ENCODE measurements at regions not wholly inside any gene's neighbourhood (a gene's known extent, or its start where the extent isn't known, plus 50 kb on each side); places are given as distances from the start of the nearest gene placed in this dataset.

DNA sequence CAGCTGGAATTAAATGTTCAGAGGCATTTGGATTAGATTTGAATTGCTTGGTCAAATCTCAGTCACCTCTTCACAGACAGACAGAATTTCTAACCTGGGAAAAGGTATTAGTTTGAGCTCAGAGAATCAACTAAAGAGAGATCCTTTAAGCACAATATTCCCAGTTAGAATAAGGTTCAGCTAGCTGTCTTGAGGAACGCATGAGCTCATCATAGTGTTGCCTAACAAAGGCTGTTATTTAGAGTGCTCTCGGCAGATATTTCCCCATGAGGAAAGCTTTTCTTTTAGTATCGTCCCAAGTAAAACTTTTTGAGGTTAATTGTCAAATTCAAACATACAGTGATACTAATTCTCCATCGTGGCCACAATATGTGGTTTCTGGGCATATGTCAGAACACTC lies 269.9 kb downstream of the HLX start:
- DNase-seq (ENCODE audit: insufficient read length, low spot score) (no peak), FAIRE-seq (no peak)

DNA sequence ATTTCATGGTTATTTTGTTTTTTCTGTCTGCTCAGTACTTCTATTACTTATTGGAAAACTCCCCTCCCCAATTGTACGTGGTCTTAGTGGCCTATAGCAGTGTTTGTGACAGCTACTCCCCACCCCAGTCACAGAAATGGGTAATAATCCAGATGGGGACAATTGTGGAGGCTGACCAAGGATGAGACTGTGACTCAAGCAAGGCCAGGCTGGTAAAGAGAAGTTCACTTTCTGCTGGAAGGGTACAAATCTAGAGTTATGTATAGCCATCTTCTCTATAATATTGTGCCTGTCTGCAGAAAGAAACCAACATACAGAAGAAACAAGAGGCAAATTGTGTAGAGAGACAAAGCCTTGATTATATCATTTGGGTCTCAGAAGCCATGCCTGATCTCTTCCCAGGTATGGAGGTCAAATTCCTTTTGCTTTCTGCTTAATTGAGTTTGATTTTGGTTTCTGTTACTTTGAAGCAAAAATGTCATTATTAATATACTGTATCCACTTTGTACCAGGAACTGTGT lies 270.4 kb downstream of the HLX start:
- FAIRE-seq (no peak), DNase-seq (ENCODE audit: insufficient read length, low spot score) (no peak)

DNA sequence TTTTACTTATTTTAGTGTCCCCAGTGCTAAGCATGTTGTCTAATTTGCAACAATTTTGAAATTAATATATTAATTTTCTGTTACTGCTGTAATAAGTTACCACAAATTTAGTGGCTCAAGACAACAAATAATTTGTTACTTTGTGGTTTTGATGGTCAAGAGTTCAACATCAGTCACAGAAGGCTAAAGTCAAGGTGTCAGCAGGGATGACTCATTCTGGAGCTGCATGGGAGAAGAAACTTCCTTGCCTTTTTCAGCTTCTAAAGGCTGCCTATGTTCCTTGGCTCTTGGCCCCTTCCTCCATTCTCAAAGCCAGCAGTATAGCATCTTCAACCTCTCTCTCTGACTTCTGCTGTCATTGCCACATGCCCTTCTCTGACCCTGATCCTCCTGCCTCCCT lies 271.8 kb downstream of the HLX start:
- FAIRE-seq, result no peak
- no peak for DNase-seq (ENCODE audit: insufficient read length, low spot score)

DNA sequence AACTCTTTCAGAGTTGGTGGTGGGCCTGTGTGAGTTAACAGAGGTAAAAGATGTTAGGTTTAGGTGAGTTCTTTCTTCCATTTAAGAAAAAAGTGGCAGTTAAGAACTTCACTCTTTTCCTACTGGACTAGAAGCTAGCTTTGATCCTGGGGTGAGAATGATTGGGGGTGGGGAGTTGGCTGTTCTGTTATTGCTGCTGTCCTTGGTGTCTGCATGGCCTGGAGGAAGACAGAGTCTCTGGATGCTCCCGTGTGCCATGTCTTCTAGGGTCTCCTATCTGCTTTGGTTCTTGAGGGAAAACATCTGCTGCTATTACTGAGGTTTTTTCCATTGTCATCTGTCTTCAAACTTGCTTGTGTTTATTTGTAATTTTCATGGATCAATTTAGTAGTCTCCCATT lies 275.7 kb downstream of the HLX start:
- DNase-seq (ENCODE audit: insufficient read length, low spot score) (no peak), FAIRE-seq (no peak)

DNA sequence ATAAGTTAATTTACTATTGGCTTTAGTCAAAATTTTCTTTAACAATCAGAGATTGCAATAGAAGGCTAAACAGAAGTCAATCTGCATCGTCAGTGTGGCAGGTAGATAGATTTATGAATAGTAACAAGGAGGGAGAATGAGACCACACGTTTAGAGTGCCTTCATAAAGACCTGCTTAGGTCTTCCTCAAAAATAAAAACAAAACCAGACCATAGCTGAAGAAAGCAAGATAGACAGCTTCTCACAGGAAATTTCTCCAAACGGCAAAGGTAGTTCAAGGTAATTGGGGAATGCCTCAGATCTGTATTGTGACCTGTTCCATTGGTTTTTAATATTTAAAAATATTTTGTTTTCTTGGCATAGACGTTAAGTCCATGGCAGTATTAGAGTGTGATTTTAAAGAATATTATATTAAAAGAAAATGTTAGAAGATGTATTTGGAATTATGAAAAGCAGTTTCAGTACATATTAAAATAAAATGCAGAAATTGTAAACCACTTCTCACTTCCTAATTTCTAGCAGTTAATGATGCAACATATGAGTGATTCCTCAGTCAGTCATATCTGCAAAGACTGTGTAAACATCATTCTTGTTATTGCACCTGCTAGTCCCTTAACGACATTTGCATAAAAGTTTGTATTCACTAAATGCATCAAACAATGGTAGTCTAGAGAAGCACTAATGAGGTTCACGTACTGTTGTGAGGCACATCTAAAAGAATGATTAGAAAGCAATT lies 278.0 kb downstream of the HLX start:
- DNase-seq (ENCODE audit: insufficient read length, low spot score), result no peak
- no peak for FAIRE-seq

DNA sequence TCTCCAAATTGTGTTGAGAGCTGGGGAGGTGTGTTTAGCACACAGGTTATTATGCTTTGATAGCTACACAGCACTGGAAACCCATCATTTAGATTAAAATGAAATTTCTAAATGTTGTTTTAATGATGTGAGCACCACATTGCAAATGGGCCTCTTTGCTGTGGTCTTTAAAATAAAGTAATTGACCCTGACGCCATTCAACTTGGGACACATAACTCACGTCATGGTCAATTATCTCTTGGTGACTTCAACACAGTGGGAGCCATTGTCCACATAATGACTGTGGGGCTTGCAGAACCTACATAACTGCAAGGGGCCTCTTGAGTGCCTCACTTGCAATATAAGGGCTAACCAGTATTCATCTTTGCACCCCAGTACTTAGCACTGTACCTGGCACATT lies 280.4 kb downstream of the HLX start:
- FAIRE-seq, result no peak
- DNase-seq (ENCODE audit: insufficient read length, low spot score), result no peak

DNA sequence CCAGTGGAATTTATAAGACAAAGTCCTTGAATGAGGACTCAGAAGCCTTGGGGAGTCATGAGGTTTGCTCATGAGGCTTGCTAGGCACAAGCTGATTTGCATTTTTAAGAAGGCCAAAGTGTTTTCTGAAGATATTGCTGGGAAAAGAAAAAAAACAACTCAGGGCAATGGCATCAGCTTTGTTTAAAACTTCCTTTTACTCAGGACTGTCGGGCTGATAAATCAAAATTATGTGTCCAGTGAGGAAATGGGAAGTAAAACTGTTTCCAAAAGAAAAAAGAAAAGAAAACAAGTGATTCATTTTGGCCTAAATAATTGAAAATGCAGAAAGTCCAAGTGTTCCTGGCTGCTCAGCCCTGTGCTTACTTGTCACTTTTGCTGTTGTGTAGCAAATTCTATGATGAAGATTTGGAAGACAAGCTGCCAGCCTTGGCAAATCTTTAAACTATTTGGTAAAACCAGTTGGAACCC lies 282.4 kb downstream of the HLX start:
- FAIRE-seq, result no peak
- DNase-seq (ENCODE audit: insufficient read length, low spot score), result no peak

DNA sequence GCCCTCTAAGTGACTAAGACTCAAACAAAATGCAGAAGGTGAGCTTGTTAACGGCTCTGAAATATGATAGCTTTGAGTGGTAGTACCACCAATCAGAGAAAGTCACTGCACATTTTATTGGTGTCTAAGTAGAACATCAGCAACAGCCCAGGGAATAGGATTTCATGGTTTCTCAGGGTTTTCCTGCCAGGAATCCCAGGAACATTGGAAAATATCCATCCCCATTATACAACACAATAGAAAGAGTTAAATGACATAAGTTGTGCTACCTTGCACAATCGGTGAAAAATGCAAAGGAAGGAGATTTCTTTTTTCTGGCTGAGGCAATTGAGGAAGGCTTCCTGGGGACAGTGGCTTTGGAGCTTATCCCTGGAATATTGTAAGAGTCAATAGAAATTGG lies 283.1 kb downstream of the HLX start:
- DNase-seq (ENCODE audit: insufficient read length, low spot score) (no peak), FAIRE-seq (no peak)

DNA sequence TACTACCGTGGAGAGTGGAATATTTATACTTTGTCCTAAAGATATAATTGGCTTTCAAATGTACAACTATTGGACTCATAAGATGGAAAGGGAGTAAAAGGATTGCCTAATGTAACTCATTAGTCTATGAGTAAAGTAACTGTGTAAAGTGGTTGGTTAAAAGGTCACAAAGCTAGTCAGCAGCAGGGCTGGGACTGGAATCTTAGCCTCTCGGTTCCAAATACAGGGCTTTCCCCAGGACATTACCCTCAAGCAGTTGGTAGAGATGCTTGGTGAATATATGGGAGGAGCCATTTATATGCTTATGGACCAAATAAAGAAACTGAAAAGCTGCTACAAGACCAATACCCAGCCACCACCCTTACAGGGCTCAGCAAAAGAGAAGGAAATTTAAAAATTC lies 283.7 kb downstream of the HLX start:
- FAIRE-seq, result no peak

DNA sequence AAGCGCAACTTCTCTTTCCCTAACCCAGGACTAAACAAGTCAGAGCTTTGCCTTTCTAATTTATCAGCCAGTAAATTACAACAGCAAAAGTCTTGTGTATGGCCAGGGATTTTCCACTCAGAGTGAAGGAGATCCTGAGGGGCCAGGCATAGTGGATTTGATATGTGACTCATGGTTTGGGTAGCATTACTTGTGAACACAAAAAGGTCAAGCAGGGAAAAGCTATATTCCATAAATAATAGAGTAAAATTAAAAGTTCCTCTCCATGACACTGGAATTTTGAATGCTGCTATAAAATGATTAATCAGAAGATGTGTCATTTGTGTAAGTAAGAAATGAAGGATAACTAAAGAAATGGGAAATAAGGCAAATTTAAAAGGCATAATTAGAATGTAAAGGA lies 284.8 kb downstream of the HLX start:
- no peak for DNase-seq (ENCODE audit: insufficient read length, low spot score)
- no peak for FAIRE-seq

More for the DNA sequence above, 283.7 kb downstream of the HLX start:
- DNase-seq (ENCODE audit: insufficient read length, low spot score), result no peak

DNA sequence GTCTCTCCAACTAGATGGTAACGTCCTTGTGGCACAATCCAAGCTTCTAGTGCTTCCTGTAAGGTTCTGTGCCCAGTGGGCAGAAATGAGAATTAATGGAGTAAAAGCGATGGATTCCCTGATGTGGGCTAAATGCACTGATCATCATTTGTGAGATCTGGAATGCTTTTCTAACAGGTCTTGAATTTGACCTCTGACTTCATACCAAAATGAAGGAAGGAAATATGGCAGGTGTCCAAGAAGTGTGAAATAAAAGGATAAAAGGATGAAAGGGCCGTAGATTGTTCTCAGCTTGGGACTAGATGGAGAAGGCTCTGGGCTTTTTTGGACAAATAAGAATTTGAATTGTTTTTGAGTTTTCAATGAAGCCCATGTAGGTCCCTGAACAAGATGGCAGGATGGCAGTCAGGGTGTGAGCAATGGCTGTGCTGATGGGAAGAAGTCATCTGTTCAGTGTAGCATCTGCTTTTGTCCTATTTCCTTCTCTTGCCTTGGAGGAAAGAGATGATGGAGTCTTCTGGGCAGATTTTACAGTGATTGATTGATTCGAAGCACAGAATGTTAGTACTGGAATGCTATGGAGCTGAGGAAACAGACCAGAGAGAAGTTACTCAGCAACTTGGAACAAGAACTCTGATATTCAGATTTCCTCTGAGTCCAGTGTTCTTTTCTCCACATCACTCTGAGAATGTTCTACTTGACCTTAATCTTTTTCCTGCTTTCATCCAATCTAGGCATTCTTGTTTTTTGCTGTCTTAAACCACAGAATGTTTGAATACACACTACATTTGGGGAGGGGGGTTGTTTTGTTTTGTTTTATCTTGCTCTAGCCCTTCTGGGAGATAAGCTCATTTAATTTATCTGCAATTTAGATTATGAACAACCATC lies 286.0 kb downstream of the HLX start:
- DNase-seq (ENCODE audit: insufficient read length, low spot score), result no peak
- no peak for FAIRE-seq

DNA sequence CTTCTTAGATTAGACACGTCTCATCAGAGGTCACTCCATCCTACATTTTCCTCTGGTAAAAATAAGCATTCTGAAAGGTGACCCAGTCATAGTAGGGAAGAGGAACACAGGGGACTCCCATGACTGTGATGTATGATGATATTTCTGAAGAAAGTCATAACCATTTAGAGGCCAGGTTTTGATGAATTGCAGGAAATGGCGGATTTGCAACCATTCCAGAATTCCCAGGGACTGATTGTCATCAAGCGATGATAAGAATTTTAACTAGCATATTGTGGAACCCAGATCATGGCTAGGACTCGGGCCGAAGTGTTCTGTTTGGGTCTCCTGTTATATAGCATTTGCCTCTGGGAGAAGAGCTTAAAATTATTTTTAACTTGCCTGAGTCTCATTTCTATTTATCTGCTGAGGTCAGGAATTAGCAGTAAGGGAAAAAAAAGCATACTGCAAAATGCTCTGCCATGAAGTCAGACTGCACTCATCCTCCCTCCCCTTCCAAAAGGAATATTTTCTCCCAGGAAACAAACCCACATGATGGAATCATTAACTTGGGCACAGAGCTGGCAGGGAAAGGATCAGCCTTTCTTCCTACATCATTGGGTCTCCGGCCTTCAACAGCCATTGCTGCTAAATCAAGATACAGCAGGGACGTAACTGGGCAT lies 286.7 kb downstream of the HLX start:
- DNase-seq (ENCODE audit: insufficient read length, low spot score), result no peak

DNA sequence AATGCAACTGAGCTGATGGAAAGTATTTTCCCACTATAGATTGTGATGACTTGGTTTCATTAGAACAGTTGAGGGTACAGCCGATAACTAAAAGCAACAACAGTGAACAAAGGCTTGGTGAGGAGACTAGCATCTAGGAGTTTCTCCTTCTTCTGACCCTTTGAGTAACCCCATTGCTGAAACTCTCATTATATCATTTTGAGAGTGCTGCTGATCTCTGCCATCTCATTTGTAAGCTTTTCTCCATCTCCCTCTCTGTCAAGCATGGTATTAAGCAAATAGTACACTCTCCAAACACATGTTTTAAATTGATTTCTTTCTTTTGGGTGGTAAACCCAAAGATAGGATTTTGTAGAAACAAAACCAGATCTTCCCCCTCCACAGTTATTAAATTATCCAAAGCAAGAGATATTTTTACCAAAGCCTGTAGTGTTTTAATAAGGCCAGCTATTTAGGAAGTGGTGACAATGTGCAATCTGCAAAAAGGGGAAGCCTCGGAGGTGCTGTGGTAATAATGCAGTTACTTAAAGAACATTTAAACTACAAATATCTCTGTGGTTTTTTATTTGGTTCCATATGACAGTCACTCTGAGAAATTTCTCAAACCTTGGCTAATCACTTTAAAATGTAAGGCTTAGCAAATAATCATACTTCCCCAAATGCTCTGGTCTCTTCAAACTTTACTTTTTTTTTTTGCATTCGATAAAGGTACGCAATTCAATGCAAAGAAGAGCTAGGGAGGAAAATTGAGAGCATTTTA lies 287.5 kb downstream of the HLX start:
- DNase-seq (ENCODE audit: insufficient read length, low spot score) (no peak), FAIRE-seq (no peak)

More for the DNA sequence above, 286.7 kb downstream of the HLX start:
- no peak for FAIRE-seq

DNA sequence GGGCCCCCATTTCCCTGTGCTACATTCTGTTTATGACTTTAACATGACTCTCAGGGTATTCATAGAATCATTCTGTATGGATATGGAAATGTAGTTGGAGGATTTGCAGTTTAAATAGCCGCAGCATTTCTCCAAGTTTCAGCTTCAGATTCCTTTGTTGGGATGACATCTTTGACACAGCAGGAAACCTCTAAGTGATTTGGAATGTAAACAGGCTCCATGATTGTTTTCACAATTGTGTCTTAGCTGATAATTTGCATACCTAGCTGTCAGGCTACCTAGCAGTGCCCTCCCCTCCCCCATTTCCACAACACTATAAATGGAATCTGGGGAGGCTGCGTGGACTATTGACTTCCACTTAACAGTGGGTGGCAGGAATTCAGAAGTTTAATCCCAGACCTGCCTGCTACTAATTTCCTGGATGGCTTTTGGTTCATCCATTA lies 290.2 kb downstream of the HLX start:
- FAIRE-seq (no peak), DNase-seq (ENCODE audit: insufficient read length, low spot score) (no peak)

DNA sequence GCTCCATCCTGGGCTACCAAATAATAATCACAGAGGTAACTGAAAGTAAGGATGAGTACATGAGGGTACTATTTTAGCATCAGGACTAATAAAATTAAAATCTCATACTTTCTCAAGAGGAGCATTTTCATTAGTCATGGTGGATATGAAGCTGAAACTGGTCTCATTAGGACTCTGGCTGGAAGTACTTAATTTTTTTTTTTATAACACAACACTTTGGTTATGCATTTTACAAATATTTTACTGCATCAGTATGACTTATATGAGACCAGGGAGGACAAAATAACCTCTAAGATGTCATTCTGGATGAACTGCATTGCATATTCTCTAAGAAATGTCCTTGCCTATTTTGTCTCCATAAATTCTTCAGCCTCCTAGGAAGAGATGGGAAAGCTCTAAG lies 290.9 kb downstream of the HLX start:
- FAIRE-seq (no peak), DNase-seq (ENCODE audit: insufficient read length, low spot score) (no peak)

DNA sequence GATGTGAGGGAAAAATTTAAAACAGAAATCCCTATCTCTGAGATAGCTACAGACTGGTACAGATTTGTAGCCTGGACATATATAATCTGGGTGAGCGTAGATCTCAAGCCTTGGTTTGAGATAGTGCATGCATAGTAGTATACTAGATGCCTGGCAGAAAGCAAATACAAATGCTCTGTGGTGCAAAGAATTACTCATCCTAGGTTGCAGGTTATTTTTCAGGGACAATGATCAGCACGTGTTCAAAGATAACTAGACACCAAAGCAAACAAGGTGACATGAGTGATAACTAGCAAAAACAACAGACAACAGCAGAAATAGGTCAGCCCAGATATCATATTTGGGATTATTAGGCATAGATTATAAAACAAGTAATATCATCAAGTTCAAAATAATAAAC lies 292.5 kb downstream of the HLX start:
- DNase-seq (ENCODE audit: insufficient read length, low spot score), result no peak
- no peak for FAIRE-seq

DNA sequence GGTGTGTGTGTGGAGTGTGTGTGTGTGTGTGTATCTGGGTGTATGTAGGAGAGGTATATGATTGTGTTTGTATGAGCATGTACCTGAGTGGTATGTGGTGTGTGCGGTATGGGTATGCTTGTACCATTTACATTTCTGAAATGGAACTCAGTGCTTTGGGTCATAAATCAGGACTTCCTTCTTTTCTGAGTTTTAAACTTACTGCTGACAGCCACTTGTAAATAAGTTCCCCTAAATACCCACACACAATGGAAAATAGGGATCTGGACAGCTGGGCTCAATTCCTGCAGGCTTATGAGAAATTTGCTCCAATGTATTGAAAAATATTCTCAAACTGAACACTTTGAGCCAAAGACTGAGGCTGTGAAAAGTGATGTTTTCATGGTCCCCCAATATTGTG lies 293.6 kb downstream of the HLX start:
- DNase-seq (ENCODE audit: insufficient read length, low spot score), result no peak
- no peak for FAIRE-seq

DNA sequence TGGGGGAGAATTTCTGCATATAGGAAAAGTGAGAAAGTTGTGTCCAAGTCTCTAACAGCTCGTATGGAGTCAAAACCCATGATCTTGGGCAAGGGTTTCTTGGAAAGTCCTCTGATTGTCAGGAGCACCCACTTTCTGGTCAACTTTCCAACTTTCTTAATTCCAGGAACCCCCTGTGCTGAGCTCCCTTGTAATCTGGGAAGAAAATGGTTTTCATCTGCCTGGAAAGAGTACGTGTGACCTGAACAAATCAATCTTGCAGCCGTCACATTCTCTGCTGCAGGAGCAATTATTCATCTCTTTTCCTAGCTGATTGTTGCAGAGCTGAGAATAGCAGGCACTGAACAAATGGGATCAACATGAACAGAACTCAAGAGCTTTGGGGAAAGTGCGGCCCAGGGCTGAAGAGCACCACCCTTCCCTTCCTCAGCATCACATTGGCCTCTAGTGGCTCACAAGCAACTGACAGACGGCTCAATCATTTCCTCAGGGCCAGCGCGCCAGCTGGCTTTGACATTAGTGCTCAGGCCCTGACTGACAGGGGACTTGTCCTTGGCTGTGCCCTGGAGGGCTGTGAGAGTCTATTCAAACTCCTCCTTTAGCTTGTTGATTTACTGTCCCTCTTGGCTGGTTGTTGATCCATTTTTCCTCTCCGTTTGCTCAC lies 295.2 kb downstream of the HLX start:
- DNase-seq (ENCODE audit: insufficient read length, low spot score), result no peak
- FAIRE-seq, result no peak

DNA sequence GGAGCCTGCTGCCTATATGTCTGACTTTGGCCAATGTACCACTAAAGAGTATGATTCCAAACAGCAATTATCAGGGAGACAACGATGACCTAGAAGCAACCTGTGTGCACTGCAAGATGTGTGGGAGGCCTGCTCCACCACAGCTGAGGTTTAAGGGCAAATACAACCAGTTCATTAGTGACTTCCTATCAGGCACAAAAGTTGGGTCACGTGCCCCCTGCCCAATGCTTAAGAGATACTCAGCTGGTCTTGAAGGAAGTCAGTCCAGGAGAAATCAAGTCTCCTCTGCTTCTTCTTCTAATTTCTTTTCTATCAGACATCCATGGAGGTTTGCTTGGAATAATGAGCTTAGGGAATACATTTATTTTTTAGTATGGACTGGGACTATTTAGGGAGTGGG lies 296.0 kb downstream of the HLX start:
- no peak for DNase-seq (ENCODE audit: insufficient read length, low spot score)

More for the DNA sequence above, 296.0 kb downstream of the HLX start:
- FAIRE-seq, result no peak

Measured in GM19239 (cell line).